NCI-H526 treated with DMSO at 0.1 percent for 48 hours (cell line): ENCODE measurements at regions not wholly inside any gene's neighbourhood (a gene's known extent, or its start where the extent isn't known, plus 50 kb on each side); places are given as distances from the start of the nearest gene placed in this dataset.

Experiments used
- DNase-seq: peaks from one replicate; lab custom pipeline; 2025; lab: John Stamatoyannopoulos, UW

DNA sequence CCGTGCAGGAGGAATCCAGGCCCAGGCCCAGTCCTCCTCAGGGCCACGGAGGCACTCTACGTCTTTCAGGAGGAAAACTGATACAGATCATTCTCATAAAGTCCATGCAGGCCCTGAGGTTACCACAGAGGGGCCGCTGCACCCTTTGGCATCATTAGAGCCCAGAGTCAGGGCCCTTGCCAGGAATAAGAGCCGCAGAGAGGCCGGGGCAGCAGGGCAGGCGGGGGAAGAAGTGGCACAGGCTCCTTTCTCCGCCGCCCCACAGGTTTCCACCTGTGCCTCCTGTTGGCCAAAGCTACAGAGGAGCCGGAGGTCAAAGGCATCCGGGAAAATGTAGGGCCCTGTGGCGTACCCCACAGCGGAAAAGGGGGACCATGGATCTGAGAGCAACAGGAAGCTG is 366.6 kb upstream of the SHH start:
- no peak for DNase-seq

DNA sequence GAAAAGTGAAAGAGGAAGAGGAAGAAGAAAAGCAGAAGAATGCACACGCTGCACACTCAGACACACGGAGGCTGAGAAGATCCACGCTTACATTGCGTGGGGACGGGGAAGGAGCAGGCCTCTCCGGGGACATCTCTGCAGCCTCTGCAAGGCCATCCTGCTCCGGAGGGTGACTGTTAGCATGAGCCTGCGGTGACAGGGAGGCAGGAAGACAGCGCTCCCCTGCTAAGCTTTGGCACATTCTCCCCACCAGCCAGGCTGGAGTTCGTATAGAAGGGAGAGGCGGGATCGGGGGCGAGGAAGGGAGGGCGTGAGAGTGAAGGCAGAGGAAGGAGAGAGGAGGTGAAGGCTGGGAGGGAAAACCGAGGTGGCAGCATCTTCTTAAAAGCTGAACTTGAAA is 366.0 kb upstream of the SHH start:
- DNase-seq = no peak

- DNase-seq = no peak
Measured at GRCh38 chr7:156177422-156178055, 365.3 kb upstream of the SHH start.

DNA sequence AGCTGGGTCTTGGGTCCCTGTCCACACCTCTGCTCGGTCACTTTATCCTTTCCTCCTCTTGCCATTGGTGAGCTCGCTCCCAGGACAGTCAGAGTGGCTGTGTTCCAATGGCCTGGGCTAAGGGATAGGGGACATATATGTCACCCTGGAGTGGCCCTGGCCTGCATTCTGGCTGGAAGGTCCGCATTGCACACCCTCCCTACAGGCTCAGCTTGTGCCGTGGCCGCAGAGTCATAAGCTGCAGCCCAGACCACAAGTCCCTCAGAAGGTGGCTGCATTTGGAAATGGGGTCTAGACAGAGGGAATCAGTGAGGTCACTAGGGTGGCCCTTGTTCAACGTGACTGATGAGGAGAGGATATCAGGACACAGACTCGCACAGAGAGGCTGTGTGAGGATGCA is 363.8 kb upstream of the SHH start:
- DNase-seq = no peak

GRCh38 chr7:156175003-156175402 is 362.7 kb upstream of the SHH start:
- no peak for DNase-seq

DNA sequence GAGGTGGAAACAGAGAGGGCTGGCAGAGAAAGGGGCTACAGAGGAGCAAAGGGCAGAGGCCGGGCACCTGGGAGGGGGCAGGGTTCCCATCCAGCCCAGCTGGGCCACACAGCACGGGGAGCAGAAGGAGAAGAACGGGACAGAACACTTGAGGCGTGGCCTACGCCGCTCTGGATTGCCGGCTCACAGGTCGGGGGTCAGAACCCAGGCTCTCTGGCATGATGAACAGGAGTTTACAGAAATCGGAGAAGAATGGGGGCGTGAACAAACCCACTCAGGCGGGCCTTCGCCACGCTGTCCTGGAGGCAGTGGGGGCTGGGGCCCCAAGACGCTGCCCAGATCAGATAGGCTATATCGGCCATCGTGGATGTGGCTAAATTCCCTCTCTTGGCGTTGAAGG is 362.2 kb upstream of the SHH start:
- no peak for DNase-seq

- DNase-seq = no peak
Measured at GRCh38 chr7:156173748-156174353, 361.6 kb upstream of the SHH start.

DNA sequence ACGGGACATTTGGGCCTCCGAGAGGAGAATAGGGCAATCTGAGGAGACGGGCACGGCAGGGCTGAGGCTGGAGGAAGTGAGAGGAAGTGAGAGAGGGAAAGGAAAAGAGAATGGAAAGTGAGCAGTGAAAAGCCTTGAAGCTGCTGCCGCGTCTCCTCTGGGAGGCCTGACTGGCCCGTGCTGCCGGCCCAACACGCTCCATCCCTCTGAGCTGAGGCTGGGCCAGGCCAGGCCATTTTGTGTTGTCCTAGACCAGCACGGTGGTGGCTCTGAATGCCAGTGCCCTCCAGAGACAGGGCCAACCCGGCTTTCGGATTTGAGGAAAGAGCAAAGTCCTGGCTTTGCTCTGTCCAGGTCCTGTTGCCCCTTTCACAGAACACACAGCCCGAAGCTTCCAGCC is 361.1 kb upstream of the SHH start:
- DNase-seq = no peak

DNA sequence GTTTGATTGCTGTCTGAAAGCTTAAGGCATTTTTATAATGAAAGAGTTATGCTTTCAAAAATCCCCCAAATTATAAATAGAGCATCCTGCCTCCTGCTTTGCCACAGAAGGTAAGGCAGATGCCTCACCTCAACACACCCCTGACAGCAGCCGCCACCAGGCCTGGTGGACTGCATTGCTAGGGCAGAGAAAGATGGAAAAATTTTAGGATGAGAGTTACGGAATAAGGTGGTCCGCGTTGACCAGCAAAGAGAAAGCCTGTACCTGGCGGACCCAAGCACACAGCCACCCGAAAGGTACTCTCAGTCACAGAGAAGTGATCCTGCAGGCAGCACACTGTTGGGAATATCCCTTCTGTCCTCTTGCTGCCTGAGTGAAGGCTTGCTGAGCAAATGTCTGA is 360.4 kb upstream of the SHH start:
- DNase-seq = no peak

DNA sequence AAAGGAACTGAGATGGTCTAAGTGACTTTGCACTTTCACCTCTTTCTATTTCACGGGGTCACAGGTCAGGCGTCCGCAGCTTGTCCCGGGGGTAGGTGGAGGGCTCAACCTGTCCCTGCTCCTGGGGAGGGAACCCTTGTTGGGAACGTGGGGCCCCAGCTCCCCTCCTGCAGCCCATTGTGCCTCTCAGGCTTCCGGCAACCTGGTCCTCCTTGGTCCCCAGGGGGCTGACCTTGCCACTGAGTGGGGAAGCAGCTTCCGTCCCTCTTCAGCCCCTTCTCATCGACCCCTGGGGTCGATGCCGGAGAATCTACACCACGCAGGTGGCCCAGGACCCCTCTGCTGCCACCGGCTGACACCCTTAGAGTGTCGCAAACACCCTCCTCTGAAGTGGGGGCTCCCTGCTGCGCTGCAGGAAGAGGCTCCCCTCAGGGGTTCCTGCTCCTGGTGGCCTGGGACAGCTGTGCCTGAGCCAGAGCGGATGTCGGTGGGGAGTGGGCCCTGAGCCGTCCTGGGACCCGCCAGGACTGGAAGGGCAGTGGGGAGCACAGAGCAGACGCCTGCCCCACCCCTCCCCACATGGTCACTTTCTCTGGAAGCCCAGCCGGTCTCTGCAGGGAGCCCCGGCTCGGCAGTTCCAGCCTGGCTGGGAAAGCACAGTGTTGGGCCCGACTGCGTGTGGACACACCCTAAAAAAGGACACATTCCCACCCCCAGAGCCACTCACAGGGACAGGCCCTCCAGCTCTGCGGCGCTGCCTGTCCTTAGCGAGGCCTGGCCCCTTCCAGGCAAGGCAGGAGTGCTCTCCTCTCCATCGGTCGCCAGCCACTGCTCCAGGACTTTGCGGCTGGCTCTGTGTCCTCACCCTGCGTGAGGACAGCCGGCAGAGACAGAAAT is 357.5 kb upstream of the SHH start:
- no peak for DNase-seq

DNA sequence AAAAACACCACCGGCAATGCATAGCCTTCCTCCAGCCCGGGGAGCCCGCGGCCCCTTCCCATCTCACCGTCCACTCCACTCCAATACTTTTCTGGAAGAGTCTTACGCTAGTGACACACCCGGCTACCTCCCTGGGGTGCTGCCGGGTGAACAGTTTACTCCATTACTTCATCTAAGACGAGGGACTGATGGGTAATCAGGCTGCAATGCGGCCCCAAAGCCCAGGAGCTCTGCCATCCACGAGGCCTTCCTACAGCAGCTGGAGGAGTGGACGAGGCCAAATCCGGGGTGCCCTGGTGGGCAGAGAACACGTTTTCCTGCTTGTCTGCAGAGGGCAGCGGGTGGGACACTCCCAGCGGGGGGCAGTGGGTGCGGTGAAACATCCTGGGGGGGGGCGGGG is 356.2 kb upstream of the SHH start:
- DNase-seq = no peak

- DNase-seq = no peak
Measured at GRCh38 chr7:156167987-156168386, 355.7 kb upstream of the SHH start.

- DNase-seq = no peak
Measured at GRCh38 chr7:156167417-156167807, 355.1 kb upstream of the SHH start.

GRCh38 chr7:156166692-156167416 is 354.6 kb upstream of the SHH start:
- no peak for DNase-seq

DNA sequence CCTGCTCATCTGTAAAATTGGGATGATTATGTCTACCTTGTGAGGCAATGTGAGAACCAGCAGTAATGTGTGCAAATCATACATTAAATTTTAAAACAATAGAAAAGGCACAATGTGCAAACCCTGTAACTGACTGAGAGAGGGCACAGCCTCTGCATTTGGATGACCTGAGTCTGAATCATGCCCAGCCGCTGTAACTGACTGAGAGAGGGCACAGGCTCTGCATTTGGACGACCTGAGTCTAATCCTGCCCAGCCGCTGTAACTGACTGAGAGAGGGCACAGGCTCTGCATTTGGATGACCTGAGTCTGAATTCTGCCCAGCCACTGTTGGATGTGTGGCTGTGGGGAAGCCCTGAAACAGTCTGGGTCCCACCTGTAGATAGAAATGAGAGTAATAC is 351.5 kb upstream of the SHH start:
- no peak for DNase-seq

DNA sequence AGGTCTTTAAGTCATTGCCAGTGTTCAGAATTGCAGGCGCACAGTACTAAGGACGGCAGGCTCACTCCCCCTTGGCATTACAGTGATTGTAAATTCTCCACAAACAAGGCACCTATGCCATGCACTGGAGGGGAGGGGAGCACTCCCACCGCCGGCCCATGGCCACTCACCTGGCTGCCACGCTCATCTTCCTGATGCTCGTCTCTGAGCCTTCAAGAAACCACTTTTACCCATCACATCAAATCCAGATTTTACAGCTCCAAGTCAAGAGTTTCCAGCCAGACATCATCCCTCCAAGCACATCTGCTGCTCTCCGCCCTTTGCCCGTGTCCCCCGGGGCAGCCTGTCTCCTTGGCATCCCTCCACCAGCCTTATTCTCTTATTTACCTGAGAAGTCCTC is 350.2 kb upstream of the SHH start:
- no peak for DNase-seq

DNA sequence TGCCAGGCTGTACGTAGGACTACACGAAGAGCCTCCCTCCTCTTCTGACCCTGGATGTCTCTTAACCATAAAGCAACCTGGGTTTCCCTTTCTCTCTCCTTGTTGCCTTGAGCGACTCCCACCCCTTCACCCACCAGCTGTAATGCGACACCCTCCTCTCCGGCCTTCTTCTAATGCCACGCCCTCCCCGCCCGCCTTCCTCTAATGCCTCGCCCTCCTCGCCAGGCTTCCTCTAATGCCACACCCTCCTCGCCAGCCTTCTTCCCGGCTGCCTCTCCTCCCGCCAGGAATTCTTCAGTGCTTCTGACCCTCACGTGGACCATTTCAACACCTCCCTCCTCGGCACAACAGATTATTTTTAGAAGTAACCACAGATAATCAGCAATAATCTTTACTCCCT is 348.5 kb upstream of the SHH start:
- DNase-seq = peak; percentile 24

- DNase-seq = no peak
Measured at GRCh38 chr7:156158693-156159092, 346.4 kb upstream of the SHH start.

DNA sequence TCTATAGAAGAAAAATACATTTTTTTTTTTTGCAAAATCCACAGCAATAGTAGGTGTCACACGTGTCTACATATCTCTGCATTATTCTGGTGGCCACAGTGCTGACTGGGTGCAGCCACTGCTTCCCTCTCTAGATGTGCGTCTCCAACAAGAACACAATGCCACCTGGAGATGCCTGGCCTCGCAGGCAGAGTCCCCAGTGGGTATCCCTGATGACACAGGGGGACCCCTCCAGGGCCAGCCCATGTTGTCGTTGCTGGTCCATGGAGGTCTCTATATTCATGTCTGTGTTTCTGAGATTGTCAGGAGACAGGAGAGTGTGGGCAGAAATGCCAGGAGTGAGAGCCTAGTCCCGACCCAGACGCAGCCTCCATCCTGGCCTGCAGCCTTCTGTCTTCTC is 345.9 kb upstream of the SHH start:
- DNase-seq = no peak

- DNase-seq = no peak
Measured at GRCh38 chr7:156157409-156158012, 345.2 kb upstream of the SHH start.

- DNase-seq = peak; percentile 52
Measured at GRCh38 chr7:156156734-156157408, 344.6 kb upstream of the SHH start.
